Glomerular endothelial cell (primary cell): ENCODE measurements at regions not wholly inside any gene's neighbourhood (a gene's known extent, or its start where the extent isn't known, plus 50 kb on each side); places are given as distances from the start of the nearest gene placed in this dataset.

ENCODE experiments used
- DNase-seq: peaks from one replicate; pipeline ENCODE4 v3.0.0-alpha.2; 2011; ENCODE audit warnings: low read depth, low spot score; ENCODE audit errors: extremely low read depth

- DNase-seq, result no peak
These were observed 54.6 kb upstream of the LDB2 start for GRCh38 chr4:16952896-16953630.

- no peak for DNase-seq
These were observed 54.0 kb upstream of the LDB2 start for GRCh38 chr4:16952462-16952871.
